ENCODE measurements at regions not wholly inside any gene's neighbourhood (a gene's known extent, or its start where the extent isn't known, plus 50 kb on each side); places are given as distances from the start of the nearest gene placed in this dataset.

- POLR2A ChIA-PET = no interaction called here
- DNase-seq = no peak
- CTCF ChIA-PET = no interaction called here
- H3K36me3 Mint-ChIP-seq (ENCODE audit: low read depth) = no peaks in the 10 kb centered on the region
- no peak overlapping the region for H3K4me3 Mint-ChIP-seq
- H3K9me3 Mint-ChIP-seq = no peaks in the 10 kb centered on the region
- no peak for TF ChIP-seq CTCF (IDR thresholded peaks at IDR 0.05)
- no peak for ATAC-seq (ENCODE audit: low read depth)
- intact Hi-C loops (cut with micrococcal nuclease) = no loop called here
- H3K27me3 Mint-ChIP-seq = no peaks in the 10 kb centered on the region
- H3K4me1 Mint-ChIP-seq = no peaks in the 10 kb centered on the region
- H3K27ac Mint-ChIP-seq = no peak overlapping the region
Observed at GRCh38 chrX:9133426-9133825, 99.5 kb upstream of the FAM9B start.

GRCh38 chrX:9134366-9134765 lies 100.4 kb upstream of the FAM9B start:
- H3K4me1 Mint-ChIP-seq = no peaks in the 10 kb centered on the region
- DNase-seq = no peak
- no peak for TF ChIP-seq CTCF (IDR thresholded peaks at IDR 0.05)
- H3K4me3 Mint-ChIP-seq = no peak overlapping the region
- intact Hi-C loops (cut with micrococcal nuclease) = no loop called here
- ChIA-PET CTCF (no interaction called here), POLR2A (no interaction called here)
- no peak for ATAC-seq (ENCODE audit: low read depth)
- H3K36me3 Mint-ChIP-seq (ENCODE audit: low read depth) = no peaks in the 10 kb centered on the region
- H3K27me3 Mint-ChIP-seq = no peaks in the 10 kb centered on the region
- no peaks in the 10 kb centered on the region for H3K9me3 Mint-ChIP-seq
- no peak overlapping the region for H3K27ac Mint-ChIP-seq

- ChIA-PET POLR2A (no interaction called here), CTCF (no interaction called here)
- Mint-ChIP-seq H3K27ac (no peak overlapping the region), H3K4me3 (no peak overlapping the region), H3K9me3 (no peaks in the 10 kb centered on the region), H3K27me3 (no peaks in the 10 kb centered on the region), H3K36me3 (ENCODE audit: low read depth) (no peaks in the 10 kb centered on the region), H3K4me1 (no peaks in the 10 kb centered on the region)
- no peak for TF ChIP-seq CTCF (IDR thresholded peaks at IDR 0.05)
- no peak for ATAC-seq (ENCODE audit: low read depth)
- intact Hi-C loops (cut with micrococcal nuclease) = no loop called here
- no peak for DNase-seq
Observed at GRCh38 chrX:9135901-9136510, 102.1 kb upstream of the FAM9B start.

GRCh38 chrX:9137152-9137551 lies 103.2 kb upstream of the FAM9B start:
- no peaks in the 10 kb centered on the region for H3K4me1 Mint-ChIP-seq
- ChIA-PET CTCF (no interaction called here), POLR2A (no interaction called here)
- no peak for TF ChIP-seq CTCF (IDR thresholded peaks at IDR 0.05)
- no peak overlapping the region for H3K27ac Mint-ChIP-seq
- H3K4me3 Mint-ChIP-seq = no peak overlapping the region
- H3K9me3 Mint-ChIP-seq = no peaks in the 10 kb centered on the region
- no peaks in the 10 kb centered on the region for H3K27me3 Mint-ChIP-seq
- intact Hi-C loops (cut with micrococcal nuclease) = no loop called here
- DNase-seq (no peak), ATAC-seq (ENCODE audit: low read depth) (no peak)
- no peaks in the 10 kb centered on the region for H3K36me3 Mint-ChIP-seq (ENCODE audit: low read depth)

GRCh38 chrX:9141496-9141895 lies 107.6 kb upstream of the FAM9B start:
- Mint-ChIP-seq H3K36me3 (ENCODE audit: low read depth) (no peaks in the 10 kb centered on the region), H3K9me3 (no peaks in the 10 kb centered on the region), H3K4me1 (no peaks in the 10 kb centered on the region), H3K27me3 (no peaks in the 10 kb centered on the region), H3K27ac (no peak overlapping the region), H3K4me3 (no peak overlapping the region)
- ATAC-seq (ENCODE audit: low read depth) (no peak), DNase-seq (no peak)
- no peak for TF ChIP-seq CTCF (IDR thresholded peaks at IDR 0.05)
- ChIA-PET POLR2A (no interaction called here), CTCF (no interaction called here)
- intact Hi-C loops (cut with micrococcal nuclease) = no loop called here

All from activated B cell treated with CpG ODN at 0.5 μM for 24 hours (primary cell).